Neural progenitor cell (in vitro differentiated cells): ENCODE measurements at regions not wholly inside any gene's neighbourhood (a gene's known extent, or its start where the extent isn't known, plus 50 kb on each side); places are given as distances from the start of the nearest gene placed in this dataset.

Source experiments
- EZH2 ChIP-seq: fragments of 200-600 bp; sonication (generic); IDR thresholded peaks from 2 replicates; pipeline ENCODE4 v1.6.1; 2017; ENCODE audit warnings: antibody characterized with exemption, mild to moderate bottlenecking, moderate library complexity
- TF ChIP-seq, protein P1 (sequence below): fragments of 200-600 bp; sonication (generic); IDR thresholded peaks from 2 replicates; pipeline ENCODE4 v1.5.1; 2017; ENCODE audit warnings: antibody characterized with exemption, mild to moderate bottlenecking

DNA sequence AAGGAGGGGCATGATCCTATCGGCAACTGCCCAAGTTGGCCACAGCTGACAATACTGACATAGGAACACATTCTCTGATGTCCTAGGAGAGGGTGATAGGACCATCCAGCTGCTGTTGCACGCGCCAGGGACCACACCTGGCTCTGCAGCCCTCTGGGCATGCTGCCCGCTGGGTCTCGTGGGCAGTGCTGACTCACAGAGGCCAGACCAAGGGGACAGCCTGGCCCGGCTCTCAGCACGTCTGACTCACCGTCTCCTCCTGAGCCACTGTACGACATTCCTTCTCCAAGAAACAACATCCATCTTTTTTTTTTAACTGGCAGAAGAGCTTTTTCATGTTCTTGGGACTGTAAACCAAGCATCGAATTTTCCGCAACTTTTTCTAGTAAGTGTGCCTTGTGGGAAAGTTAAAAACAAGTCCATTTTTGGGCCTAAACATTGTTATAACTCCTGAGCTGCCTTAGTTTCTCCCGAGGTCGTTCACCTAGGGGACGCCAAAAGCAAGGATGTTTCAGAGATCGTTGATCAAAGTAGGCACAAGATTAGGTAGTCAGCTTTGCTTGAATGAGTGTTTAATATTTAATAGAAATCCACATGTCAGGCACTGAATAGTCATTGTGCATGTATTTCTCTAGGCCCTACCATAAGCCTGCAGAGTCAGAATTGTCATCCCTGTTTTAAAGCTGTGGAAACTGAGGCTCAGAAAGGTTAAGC, 100.3 kb downstream of the TTC32 start:
- TF ChIP-seq EZH2, result no peak
- TF ChIP-seq, protein P1, sequence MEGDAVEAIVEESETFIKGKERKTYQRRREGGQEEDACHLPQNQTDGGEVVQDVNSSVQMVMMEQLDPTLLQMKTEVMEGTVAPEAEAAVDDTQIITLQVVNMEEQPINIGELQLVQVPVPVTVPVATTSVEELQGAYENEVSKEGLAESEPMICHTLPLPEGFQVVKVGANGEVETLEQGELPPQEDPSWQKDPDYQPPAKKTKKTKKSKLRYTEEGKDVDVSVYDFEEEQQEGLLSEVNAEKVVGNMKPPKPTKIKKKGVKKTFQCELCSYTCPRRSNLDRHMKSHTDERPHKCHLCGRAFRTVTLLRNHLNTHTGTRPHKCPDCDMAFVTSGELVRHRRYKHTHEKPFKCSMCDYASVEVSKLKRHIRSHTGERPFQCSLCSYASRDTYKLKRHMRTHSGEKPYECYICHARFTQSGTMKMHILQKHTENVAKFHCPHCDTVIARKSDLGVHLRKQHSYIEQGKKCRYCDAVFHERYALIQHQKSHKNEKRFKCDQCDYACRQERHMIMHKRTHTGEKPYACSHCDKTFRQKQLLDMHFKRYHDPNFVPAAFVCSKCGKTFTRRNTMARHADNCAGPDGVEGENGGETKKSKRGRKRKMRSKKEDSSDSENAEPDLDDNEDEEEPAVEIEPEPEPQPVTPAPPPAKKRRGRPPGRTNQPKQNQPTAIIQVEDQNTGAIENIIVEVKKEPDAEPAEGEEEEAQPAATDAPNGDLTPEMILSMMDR, result no peak
